RWPE1 (cell line): ENCODE measurements at regions not wholly inside any gene's neighbourhood (a gene's known extent, or its start where the extent isn't known, plus 50 kb on each side); places are given as distances from the start of the nearest gene placed in this dataset.
A peak's percentile ranks its signal among the peaks of the same experiment; 100 is the strongest.

ENCODE experiments used
- CTCF ChIA-PET: fragments of 350-600 bp; sonication (Branson Sonifier 250); formaldehyde crosslinking; extraction: SDS; loops from one replicate; lab custom pipeline; 2021; lab: Yijun Ruan, JAX
- POLR2A ChIA-PET: fragments of 400-600 bp; formaldehyde crosslinking; extraction: SDS; loops from one replicate; lab custom pipeline; 2020; ENCODE audit warnings: antibody characterized with exemption; ENCODE audit not compliant: low non-redundant PET; lab: Yijun Ruan, JAX
- DNase-seq: peaks from one replicate; pipeline ENCODE4 v3.0.0; 2012; ENCODE audit warnings: low spot score
- H3K27ac ChIP-seq: fragments of 450-650 bp; 2 replicates; pipeline ENCODE4 v1.5.1; 2017
- TF ChIP-seq, protein P1 (sequence below): fragments of 450-650 bp; conservative IDR thresholded peaks from 2 replicates; pipeline ENCODE4 v1.5.1; 2017; ENCODE audit warnings: low read depth, mild to moderate bottlenecking

DNA sequence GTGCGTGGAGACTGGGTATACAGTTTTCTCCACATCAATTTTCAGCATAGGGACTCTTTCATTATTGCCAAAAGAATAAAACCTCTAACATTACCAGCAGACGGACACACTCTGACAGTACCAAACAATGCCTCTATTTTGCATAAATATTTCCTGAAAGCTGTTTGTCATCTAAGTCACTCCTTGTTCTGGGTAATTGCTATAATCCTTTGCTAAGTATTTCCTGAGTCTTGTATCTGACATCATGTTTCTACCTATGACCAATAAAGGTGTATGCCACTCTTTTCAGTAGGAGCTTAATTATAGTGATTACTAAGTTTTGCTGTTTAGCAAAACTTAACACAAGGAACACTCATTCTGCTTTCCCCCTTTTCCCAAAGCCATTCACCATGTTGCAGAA, 886.5 kb downstream of the SLITRK6 start:
- DNase-seq: no peak
- no peak overlapping the region for H3K27ac ChIP-seq
- TF ChIP-seq, protein P1, sequence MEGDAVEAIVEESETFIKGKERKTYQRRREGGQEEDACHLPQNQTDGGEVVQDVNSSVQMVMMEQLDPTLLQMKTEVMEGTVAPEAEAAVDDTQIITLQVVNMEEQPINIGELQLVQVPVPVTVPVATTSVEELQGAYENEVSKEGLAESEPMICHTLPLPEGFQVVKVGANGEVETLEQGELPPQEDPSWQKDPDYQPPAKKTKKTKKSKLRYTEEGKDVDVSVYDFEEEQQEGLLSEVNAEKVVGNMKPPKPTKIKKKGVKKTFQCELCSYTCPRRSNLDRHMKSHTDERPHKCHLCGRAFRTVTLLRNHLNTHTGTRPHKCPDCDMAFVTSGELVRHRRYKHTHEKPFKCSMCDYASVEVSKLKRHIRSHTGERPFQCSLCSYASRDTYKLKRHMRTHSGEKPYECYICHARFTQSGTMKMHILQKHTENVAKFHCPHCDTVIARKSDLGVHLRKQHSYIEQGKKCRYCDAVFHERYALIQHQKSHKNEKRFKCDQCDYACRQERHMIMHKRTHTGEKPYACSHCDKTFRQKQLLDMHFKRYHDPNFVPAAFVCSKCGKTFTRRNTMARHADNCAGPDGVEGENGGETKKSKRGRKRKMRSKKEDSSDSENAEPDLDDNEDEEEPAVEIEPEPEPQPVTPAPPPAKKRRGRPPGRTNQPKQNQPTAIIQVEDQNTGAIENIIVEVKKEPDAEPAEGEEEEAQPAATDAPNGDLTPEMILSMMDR: no peak
- ChIA-PET POLR2A (no interaction called here), CTCF (interaction anchor here (0.6 kb wide), 1 partner anchor 147 kb away, joined by 3 read pairs; no protein-coding TSS in a partner anchor)

GRCh38 chr13:84910423-84910822, 888.8 kb downstream of the SLITRK6 start:
- CTCF ChIA-PET: no interaction called here
- TF ChIP-seq, protein P1: no peak
- H3K27ac ChIP-seq: no peak overlapping the region
- POLR2A ChIA-PET: no interaction called here
- DNase-seq: no peak

- DNase-seq: no peak
- H3K27ac ChIP-seq: no peak overlapping the region
- TF ChIP-seq, protein P1: no peak
- CTCF ChIA-PET: no interaction called here
- POLR2A ChIA-PET: no interaction called here
Measured at GRCh38 chr13:84903391-84903790, 895.8 kb downstream of the SLITRK6 start.

GRCh38 chr13:84902243-84902642, 897.0 kb downstream of the SLITRK6 start:
- TF ChIP-seq, protein P1: no peak
- ChIA-PET POLR2A (no interaction called here), CTCF (no interaction called here)
- no peak overlapping the region for H3K27ac ChIP-seq
- DNase-seq: no peak

- peak; percentile 13 for DNase-seq
Measured at GRCh38 chr13:84896128-84896527, 903.1 kb downstream of the SLITRK6 start.

GRCh38 chr13:84894749-84895148, 904.5 kb downstream of the SLITRK6 start:
- H3K27ac ChIP-seq: no peak overlapping the region
- POLR2A ChIA-PET: no interaction called here
- TF ChIP-seq, protein P1: no peak
- DNase-seq: no peak
- CTCF ChIA-PET: no interaction called here

More at GRCh38 chr13:84896128-84896527, 903.1 kb downstream of the SLITRK6 start:
- H3K27ac ChIP-seq: no peak overlapping the region
- TF ChIP-seq, protein P1: peak; percentile 68
- ChIA-PET CTCF (interaction anchor here (0.7 to 1.3 kb wide), 2 partner anchors 347 to 921 kb away, joined by 4 read pairs; no protein-coding TSS in a partner anchor), POLR2A (no interaction called here)
